HCT116 (cell line): ENCODE measurements at regions not wholly inside any gene's neighbourhood (a gene's known extent, or its start where the extent isn't known, plus 50 kb on each side); places are given as distances from the start of the nearest gene placed in this dataset.
"Not testable (repeated sequence)": the region's sequence is repeated elsewhere in the genome, so short reads cannot be mapped to it uniquely, and the experiment has no call there.

ENCODE experiments used
- ATAC-seq: fragments of 200-7000 bp; cut with Tn5 transposase; 2 replicates; pipeline ENCODE4 v1.9.1; 2020; ENCODE audit warnings: mild to moderate bottlenecking, moderate library complexity
- BruUV-seq: library from RNA; stranded (reverse); fragments of 400-500 nt; replicated peaks from 2 replicates; lab custom pipeline; 2021; lab: Mats Ljungman, UMichigan
- CTCF ChIA-PET: fragments of 300-600 bp; sonication (Branson Sonifier 250); formaldehyde crosslinking; loops from one replicate; lab custom pipeline; 2021; ENCODE audit warnings: antibody characterized with exemption; lab: Charles Lee
- POLR2A ChIA-PET: fragments of 300-600, 350-600 bp; sonication (Branson Sonifier 250); formaldehyde crosslinking; loops from one replicate; lab custom pipeline; 2021; ENCODE audit warnings: antibody characterized with exemption; lab: Charles Lee
- RAD21 ChIA-PET, 2 experiments: fragments of 300-600 bp; sonication (Branson Sonifier 250); formaldehyde crosslinking; loops; one replicate each; lab custom pipeline; 2023; ENCODE audit warnings: low total read pairs in 2 of 2; ENCODE audit not compliant: uncharacterized antibody in 2 of 2, unreplicated experiment in 2 of 2, low non-redundant PET in 1 of 2; lab: Charles Lee
- DNase-seq: peaks from one replicate; pipeline ENCODE4 v3.0.0-alpha.2; 2010; ENCODE audit warnings: low read depth, low spot score
- H2AFZ ChIP-seq: fragments of 200-600 bp; shearing (Covaris generic), sonication (generic); 2 replicates; pipeline ENCODE4 v1.6.1; 2017; ENCODE audit warnings: low read depth, mixed run types, mixed read lengths, antibody characterized with exemption, low read length; ENCODE audit not compliant: poor library complexity, severe bottlenecking
- H3K27ac ChIP-seq: 2 replicates; pipeline ENCODE4 v1.5.1; 2012; ENCODE audit warnings: low read depth, low read length
- H3K27me3 ChIP-seq: fragments of 200-600 bp; sonication (generic); 2 replicates; pipeline ENCODE4 v1.6.1; 2016; ENCODE audit warnings: mixed run types, low read length, mixed read lengths; ENCODE audit not compliant: insufficient read depth
- H3K36me3 ChIP-seq, 2 experiments: fragments of 200-500 bp in 1 of 2; fragments of 200-600 bp in 1 of 2; sonication (Bioruptor generic) in 1 of 2; sonication (generic) in 1 of 2; 2 replicates each; pipeline versions ENCODE4 v1.5.1 to v1.6.1; 2014 to 2016; ENCODE audit warnings: low read length in 2 of 2, inconsistent platforms in 1 of 2, mixed read lengths in 1 of 2, mixed run types in 1 of 2; ENCODE audit not compliant: insufficient read depth in 2 of 2, control insufficient read depth in 1 of 2
- H3K4me1 ChIP-seq, 2 experiments: fragments of 200-600 bp in 1 of 2; sonication (generic) in 1 of 2; 2 replicates each; pipeline versions ENCODE4 v1.5.1 to v1.6.1; 2012 to 2017; ENCODE audit warnings: low read length in 2 of 2, inconsistent platforms in 1 of 2, mild to moderate bottlenecking in 1 of 2, mixed read lengths in 1 of 2, mixed run types in 1 of 2, moderate library complexity in 1 of 2; ENCODE audit not compliant: insufficient read depth in 2 of 2, control insufficient read depth in 1 of 2
- H3K4me2 ChIP-seq: fragments of 200-600 bp; sonication (generic); 2 replicates; pipeline ENCODE4 v1.6.1; 2017; ENCODE audit warnings: mixed run types, low read length, mixed read lengths
- H3K4me3 ChIP-seq, 2 experiments: fragments of 200-600 bp in 1 of 2; sonication (generic) in 1 of 2; replicated peaks in 1 of 2; 2 replicates each; pipeline ENCODE4 v1.5.1; 2011 to 2016; ENCODE audit warnings: low read length in 2 of 2, control low read depth in 1 of 2, low read depth in 1 of 2, mild to moderate bottlenecking in 1 of 2, mixed read lengths in 1 of 2, mixed run types in 1 of 2
- H3K79me2 ChIP-seq: fragments of 200-600 bp; sonication (generic); 2 replicates; pipeline ENCODE4 v1.6.1; 2017; ENCODE audit warnings: mild to moderate bottlenecking, mixed run types, low read length, moderate library complexity, mixed read lengths; ENCODE audit not compliant: insufficient read depth
- H3K9ac ChIP-seq: fragments of 200-600 bp; sonication (generic); 2 replicates; pipeline ENCODE4 v1.6.1; 2016; ENCODE audit warnings: low read length, mixed read lengths
- H3K9me2 ChIP-seq: fragments of 200-600 bp; sonication (generic), shearing (Covaris generic); 2 replicates; pipeline ENCODE4 v1.6.1; 2017; ENCODE audit warnings: mixed run types, mild to moderate bottlenecking, moderate library complexity; ENCODE audit not compliant: insufficient read depth
- H3K9me3 ChIP-seq, 2 experiments: fragments of 200-500 bp in 1 of 2; fragments of 200-600 bp in 1 of 2; sonication (Bioruptor generic) in 1 of 2; sonication (generic) in 1 of 2; 2 replicates each; pipeline ENCODE4 v1.6.1; 2014 to 2017; ENCODE audit warnings: low read length in 2 of 2, mixed read lengths in 2 of 2, inconsistent platforms in 1 of 2, low read depth in 1 of 2, mild to moderate bottlenecking in 1 of 2, mixed run types in 1 of 2, moderate library complexity in 1 of 2; ENCODE audit not compliant: control insufficient read depth in 1 of 2, insufficient read depth in 1 of 2
- H4K20me1 ChIP-seq: fragments of 200-600 bp; sonication (generic), shearing (Covaris generic); 2 replicates; pipeline ENCODE4 v1.6.1; 2017; ENCODE audit warnings: mixed run types, mild to moderate bottlenecking, moderate library complexity; ENCODE audit not compliant: insufficient read depth
- CTCF ChIP-seq, 3 experiments: fragments of 200-600 bp in 1 of 3; sonication (generic) in 1 of 3; IDR thresholded peaks in 2 of 3; conservative IDR thresholded peaks in 1 of 3; 2 replicates each; pipeline ENCODE4 v1.5.1; 2012 to 2017; ENCODE audit warnings: low read depth in 2 of 3, low read length in 2 of 3, antibody characterized with exemption in 1 of 3, borderline replicate concordance in 1 of 3, control low read depth in 1 of 3, mild to moderate bottlenecking in 1 of 3, mixed read lengths in 1 of 3, mixed run types in 1 of 3, moderate library complexity in 1 of 3; ENCODE audit not compliant: insufficient read depth in 1 of 3
- EGR1 ChIP-seq: IDR thresholded peaks from 2 replicates; pipeline ENCODE4 v1.6.1; 2012; ENCODE audit warnings: low read depth
- ELF1 ChIP-seq: IDR thresholded peaks from 2 replicates; pipeline ENCODE4 v1.6.1; 2012; ENCODE audit warnings: low read depth, borderline replicate concordance
- EZH2phosphoT487 ChIP-seq: fragments of 200-600 bp; IDR thresholded peaks from 2 replicates; pipeline ENCODE4 v1.6.1; 2018; ENCODE audit warnings: antibody characterized with exemption, borderline replicate concordance
- POLR2A ChIP-seq: IDR thresholded peaks from 2 replicates; pipeline ENCODE4 v1.7.0; 2011; ENCODE audit warnings: borderline replicate concordance; ENCODE audit not compliant: insufficient read depth, insufficient read length; ENCODE audit errors: extremely low read depth
- RAD21 ChIP-seq: IDR thresholded peaks from 2 replicates; pipeline ENCODE4 v1.6.1; 2012; ENCODE audit warnings: low read depth, mild to moderate bottlenecking
- SIN3A ChIP-seq: IDR thresholded peaks from 2 replicates; pipeline ENCODE4 v1.6.1; 2012; ENCODE audit warnings: low read depth
- SP1 ChIP-seq: IDR thresholded peaks from 2 replicates; pipeline ENCODE4 v1.6.1; 2012; ENCODE audit warnings: low read depth
- SRF ChIP-seq: IDR thresholded peaks from 2 replicates; pipeline ENCODE4 v1.6.1; 2012; ENCODE audit warnings: low read depth
- TCF7L2 ChIP-seq: IDR thresholded peaks from 2 replicates; pipeline ENCODE4 v1.7.0; 2011; ENCODE audit warnings: borderline replicate concordance, inconsistent platforms; ENCODE audit not compliant: insufficient read depth, insufficient read length; ENCODE audit errors: extremely low read depth
- ZFX ChIP-seq: fragments of 450-650 bp; IDR thresholded peaks from 2 replicates; pipeline ENCODE4 v1.6.1; 2017
- intact Hi-C: fragments of 100-400 bp; cut with micrococcal nuclease; formaldehyde crosslinking; loops from 2 replicates; pipeline ENCODE4 v1.10.0; 2022
- TF ChIP-seq, protein P1 (sequence below): IDR thresholded peaks from 2 replicates; pipeline ENCODE4 v1.6.1; 2012; ENCODE audit warnings: low read depth
- TF ChIP-seq, protein P2 (sequence below): IDR thresholded peaks from 2 replicates; pipeline ENCODE4 v1.6.1; 2011; ENCODE audit warnings: mild to moderate bottlenecking, low read length, moderate library complexity; ENCODE audit not compliant: insufficient replicate concordance; ENCODE audit errors: extremely low read depth

DNA sequence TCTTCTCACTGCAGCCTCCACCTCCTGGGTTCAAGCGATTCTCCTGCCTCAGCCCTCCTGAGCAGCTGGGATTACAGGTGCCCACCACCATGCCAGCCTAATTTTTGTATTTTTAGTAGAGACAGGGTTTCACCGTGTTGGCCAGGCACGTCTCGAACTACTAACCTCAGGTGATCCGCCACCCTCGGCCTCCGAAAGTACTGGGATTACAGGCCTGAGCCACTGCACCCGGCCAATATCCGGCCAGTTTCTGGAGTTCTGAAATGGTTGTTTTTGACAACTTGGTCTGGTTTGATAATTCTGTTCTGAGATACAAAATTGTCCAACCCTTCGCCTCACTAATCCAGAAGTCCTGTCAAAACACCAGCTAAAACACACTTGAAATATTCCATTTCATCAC, 667.0 kb downstream of the BRINP3 start:
- POLR2A ChIA-PET, H3K36me3 ChIP-seq, ATAC-seq, intact Hi-C loops, H3K27ac ChIP-seq, H2AFZ ChIP-seq, H3K4me2 ChIP-seq, H3K9me3 ChIP-seq, CTCF ChIA-PET, H3K79me2 ChIP-seq, H3K4me1 ChIP-seq, H3K9me2 ChIP-seq, H3K27me3 ChIP-seq, DNase-seq, BruUV-seq, RAD21 ChIA-PET, H3K4me3 ChIP-seq, H4K20me1 ChIP-seq, H3K9ac ChIP-seq: not testable (repeated sequence)

- no peaks in the 10 kb centered on the region for H3K4me1 ChIP-seq
These were observed 665.7 kb downstream of the BRINP3 start for GRCh38 chr1:189811960-189812359.

More at GRCh38 chr1:189811960-189812359, 665.7 kb downstream of the BRINP3 start:
- Histone ChIP-seq H3K9me2 (no peaks in the 10 kb centered on the region), H2AFZ (no peak overlapping the region), H3K9me3 (no peaks in the 10 kb centered on the region), H4K20me1 (no peaks in the 10 kb centered on the region), H3K9ac (no peak overlapping the region), H3K27ac (no peak overlapping the region), H3K27me3 (no peaks in the 10 kb centered on the region), H3K4me2 (no peak overlapping the region), H3K79me2 (no peaks in the 10 kb centered on the region), H3K4me3 (no peak overlapping the region), H3K36me3 (no peaks in the 10 kb centered on the region)
- DNase-seq = no peak
- intact Hi-C loops = no loop called here
- POLR2A ChIA-PET = no interaction called here
- no TSS peak for BruUV-seq
- CTCF ChIA-PET = no interaction called here
- RAD21 ChIA-PET = no interaction called here
- no peak for ATAC-seq
- TF ChIP-seq SP1 (no peak), POLR2A (no peak), RAD21 (no peak), CTCF (IDR thresholded peaks at IDR 0.05 in 2 of 3, conservative IDR thresholded peaks at IDR 0.05 in 1 of 3; ENCODE audit: borderline replicate concordance in 1 of 3, insufficient read depth in 1 of 3, low read depth in 2 of 3, low read length in 2 of 3) (no peak), ELF1 (no peak), EGR1 (no peak), EZH2phosphoT487 (no peak), TCF7L2 (no peak), ZFX (no peak), SRF (no peak), SIN3A (no peak)
- TF ChIP-seq, protein P1, sequence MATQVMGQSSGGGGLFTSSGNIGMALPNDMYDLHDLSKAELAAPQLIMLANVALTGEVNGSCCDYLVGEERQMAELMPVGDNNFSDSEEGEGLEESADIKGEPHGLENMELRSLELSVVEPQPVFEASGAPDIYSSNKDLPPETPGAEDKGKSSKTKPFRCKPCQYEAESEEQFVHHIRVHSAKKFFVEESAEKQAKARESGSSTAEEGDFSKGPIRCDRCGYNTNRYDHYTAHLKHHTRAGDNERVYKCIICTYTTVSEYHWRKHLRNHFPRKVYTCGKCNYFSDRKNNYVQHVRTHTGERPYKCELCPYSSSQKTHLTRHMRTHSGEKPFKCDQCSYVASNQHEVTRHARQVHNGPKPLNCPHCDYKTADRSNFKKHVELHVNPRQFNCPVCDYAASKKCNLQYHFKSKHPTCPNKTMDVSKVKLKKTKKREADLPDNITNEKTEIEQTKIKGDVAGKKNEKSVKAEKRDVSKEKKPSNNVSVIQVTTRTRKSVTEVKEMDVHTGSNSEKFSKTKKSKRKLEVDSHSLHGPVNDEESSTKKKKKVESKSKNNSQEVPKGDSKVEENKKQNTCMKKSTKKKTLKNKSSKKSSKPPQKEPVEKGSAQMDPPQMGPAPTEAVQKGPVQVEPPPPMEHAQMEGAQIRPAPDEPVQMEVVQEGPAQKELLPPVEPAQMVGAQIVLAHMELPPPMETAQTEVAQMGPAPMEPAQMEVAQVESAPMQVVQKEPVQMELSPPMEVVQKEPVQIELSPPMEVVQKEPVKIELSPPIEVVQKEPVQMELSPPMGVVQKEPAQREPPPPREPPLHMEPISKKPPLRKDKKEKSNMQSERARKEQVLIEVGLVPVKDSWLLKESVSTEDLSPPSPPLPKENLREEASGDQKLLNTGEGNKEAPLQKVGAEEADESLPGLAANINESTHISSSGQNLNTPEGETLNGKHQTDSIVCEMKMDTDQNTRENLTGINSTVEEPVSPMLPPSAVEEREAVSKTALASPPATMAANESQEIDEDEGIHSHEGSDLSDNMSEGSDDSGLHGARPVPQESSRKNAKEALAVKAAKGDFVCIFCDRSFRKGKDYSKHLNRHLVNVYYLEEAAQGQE = no peak
- TF ChIP-seq, protein P2, sequence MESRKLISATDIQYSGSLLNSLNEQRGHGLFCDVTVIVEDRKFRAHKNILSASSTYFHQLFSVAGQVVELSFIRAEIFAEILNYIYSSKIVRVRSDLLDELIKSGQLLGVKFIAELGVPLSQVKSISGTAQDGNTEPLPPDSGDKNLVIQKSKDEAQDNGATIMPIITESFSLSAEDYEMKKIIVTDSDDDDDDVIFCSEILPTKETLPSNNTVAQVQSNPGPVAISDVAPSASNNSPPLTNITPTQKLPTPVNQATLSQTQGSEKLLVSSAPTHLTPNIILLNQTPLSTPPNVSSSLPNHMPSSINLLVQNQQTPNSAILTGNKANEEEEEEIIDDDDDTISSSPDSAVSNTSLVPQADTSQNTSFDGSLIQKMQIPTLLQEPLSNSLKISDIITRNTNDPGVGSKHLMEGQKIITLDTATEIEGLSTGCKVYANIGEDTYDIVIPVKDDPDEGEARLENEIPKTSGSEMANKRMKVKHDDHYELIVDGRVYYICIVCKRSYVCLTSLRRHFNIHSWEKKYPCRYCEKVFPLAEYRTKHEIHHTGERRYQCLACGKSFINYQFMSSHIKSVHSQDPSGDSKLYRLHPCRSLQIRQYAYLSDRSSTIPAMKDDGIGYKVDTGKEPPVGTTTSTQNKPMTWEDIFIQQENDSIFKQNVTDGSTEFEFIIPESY = no peak
- TF ChIP-seq, all 23 proteins: peak for 0
